SK-N-SH treated with all-trans-retinoic acid at 6 μM for 48 hours (cell line): ENCODE measurements at regions not wholly inside any gene's neighbourhood (a gene's known extent, or its start where the extent isn't known, plus 50 kb on each side); places are given as distances from the start of the nearest gene placed in this dataset.

ENCODE experiments used
- ATAC-seq: fragments of 200-7000 bp; cut with Tn5 transposase; 3 replicates; pipeline ENCODE4 v1.9.1; 2020; ENCODE audit warnings: mild to moderate bottlenecking, moderate library complexity
- ARNTL ChIP-seq: fragments of 450-650 bp; formaldehyde crosslinking; IDR thresholded peaks from 2 replicates; pipeline ENCODE4 v1.5.0; 2020; ENCODE audit warnings: low read depth, mild to moderate bottlenecking, moderate library complexity, borderline replicate concordance
- BACH2 ChIP-seq: fragments of 250-450 bp; sonication (Bioruptor Pico); IDR thresholded peaks from 2 replicates; pipeline ENCODE4 v1.9.0; 2021; ENCODE audit warnings: mild to moderate bottlenecking, borderline replicate concordance
- CREB5 ChIP-seq: fragments of 250-450 bp; sonication (Bioruptor Pico); IDR thresholded peaks from 2 replicates; pipeline ENCODE4 v1.5.1; 2020; ENCODE audit warnings: low read depth, mild to moderate bottlenecking, moderate library complexity
- CSRNP3 ChIP-seq: fragments of 250-450 bp; sonication (Bioruptor Pico); IDR thresholded peaks from 2 replicates; pipeline ENCODE4 v1.5.1; 2021; ENCODE audit warnings: mild to moderate bottlenecking, moderate library complexity
- ESRRG ChIP-seq: fragments of 250-450 bp; sonication (Bioruptor Pico); IDR thresholded peaks from 2 replicates; pipeline ENCODE4 v1.6.1; 2021; ENCODE audit warnings: mild to moderate bottlenecking
- GLIS3 ChIP-seq: fragments of 250-450 bp; sonication (Bioruptor Pico); IDR thresholded peaks from 2 replicates; pipeline ENCODE4 v1.5.0; 2020; ENCODE audit warnings: mild to moderate bottlenecking, moderate library complexity
- ISL1 ChIP-seq: fragments of 250-450 bp; sonication (Bioruptor Pico); IDR thresholded peaks from 2 replicates; pipeline ENCODE4 v2.1.2; 2022; ENCODE audit warnings: mild to moderate bottlenecking, moderate library complexity
- OSR1 ChIP-seq: fragments of 250-450 bp; sonication (Bioruptor Pico); IDR thresholded peaks from 2 replicates; pipeline ENCODE4 v1.8.0; 2022; ENCODE audit warnings: moderate library complexity, mild to moderate bottlenecking, inconsistent platforms
- POU6F1 ChIP-seq: fragments of 250-450 bp; sonication (Bioruptor Pico); IDR thresholded peaks from 2 replicates; pipeline ENCODE4 v1.8.0; 2021; ENCODE audit warnings: low read depth, mild to moderate bottlenecking, moderate library complexity, borderline replicate concordance
- PPARA ChIP-seq: fragments of 250-450 bp; sonication (Bioruptor Pico); IDR thresholded peaks from 2 replicates; pipeline ENCODE4 v1.5.0; 2020; ENCODE audit warnings: mild to moderate bottlenecking, borderline replicate concordance
- SNAI2 ChIP-seq: fragments of 250-450 bp; sonication (Bioruptor Pico); IDR thresholded peaks from 2 replicates; pipeline ENCODE4 v1.5.0; 2020; ENCODE audit warnings: mild to moderate bottlenecking, moderate library complexity
- TCF4 ChIP-seq: fragments of 250-450 bp; sonication (Bioruptor Pico); IDR thresholded peaks from 2 replicates; pipeline ENCODE4 v1.8.0; 2021; ENCODE audit warnings: mild to moderate bottlenecking, moderate library complexity, borderline replicate concordance
- TOX ChIP-seq: fragments of 250-450 bp; sonication (Bioruptor Pico); IDR thresholded peaks from 2 replicates; pipeline ENCODE4 v1.8.0; 2021; ENCODE audit warnings: mild to moderate bottlenecking, moderate library complexity, borderline replicate concordance
- ZFP3 ChIP-seq: fragments of 250-450 bp; sonication (Bioruptor Pico); IDR thresholded peaks from 2 replicates; pipeline ENCODE4 v1.5.0; 2020; ENCODE audit warnings: mild to moderate bottlenecking, moderate library complexity
- ZNF565 ChIP-seq: fragments of 450-650 bp; formaldehyde crosslinking; conservative IDR thresholded peaks from 2 replicates; pipeline ENCODE4 v1.5.0; 2020; ENCODE audit warnings: low read depth, mild to moderate bottlenecking, moderate library complexity
- ZNF70 ChIP-seq: fragments of 450-650 bp; formaldehyde crosslinking; IDR thresholded peaks from 2 replicates; pipeline ENCODE4 v1.5.0; 2020; ENCODE audit warnings: mild to moderate bottlenecking, moderate library complexity
- ZNF8 ChIP-seq: fragments of 450-650 bp; formaldehyde crosslinking; IDR thresholded peaks from 2 replicates; pipeline ENCODE4 v1.5.0; 2020; ENCODE audit warnings: mild to moderate bottlenecking, moderate library complexity
- TF ChIP-seq, protein P1 (sequence below): fragments of 250-450 bp; sonication (Bioruptor Pico); IDR thresholded peaks from 2 replicates; pipeline ENCODE4 v1.8.0; 2020; ENCODE audit warnings: mild to moderate bottlenecking, moderate library complexity, borderline replicate concordance
- TF ChIP-seq, protein P2 (sequence below): fragments of 250-450 bp; sonication (Bioruptor Pico); IDR thresholded peaks from 2 replicates; pipeline ENCODE4 v1.5.0; 2020; ENCODE audit warnings: mild to moderate bottlenecking, moderate library complexity

GRCh38 chr14:25220514-25220913 is 170.6 kb upstream of the STXBP6 start:
- ATAC-seq = no peak
- TF ChIP-seq TCF4 (CRISPR knock-in tag) (no peak), SNAI2 (CRISPR knock-in tag) (no peak), ZNF70 (CRISPR knock-in tag) (no peak), ESRRG (CRISPR knock-in tag) (no peak), ARNTL (CRISPR knock-in tag) (no peak)
- TF ChIP-seq, protein P1, sequence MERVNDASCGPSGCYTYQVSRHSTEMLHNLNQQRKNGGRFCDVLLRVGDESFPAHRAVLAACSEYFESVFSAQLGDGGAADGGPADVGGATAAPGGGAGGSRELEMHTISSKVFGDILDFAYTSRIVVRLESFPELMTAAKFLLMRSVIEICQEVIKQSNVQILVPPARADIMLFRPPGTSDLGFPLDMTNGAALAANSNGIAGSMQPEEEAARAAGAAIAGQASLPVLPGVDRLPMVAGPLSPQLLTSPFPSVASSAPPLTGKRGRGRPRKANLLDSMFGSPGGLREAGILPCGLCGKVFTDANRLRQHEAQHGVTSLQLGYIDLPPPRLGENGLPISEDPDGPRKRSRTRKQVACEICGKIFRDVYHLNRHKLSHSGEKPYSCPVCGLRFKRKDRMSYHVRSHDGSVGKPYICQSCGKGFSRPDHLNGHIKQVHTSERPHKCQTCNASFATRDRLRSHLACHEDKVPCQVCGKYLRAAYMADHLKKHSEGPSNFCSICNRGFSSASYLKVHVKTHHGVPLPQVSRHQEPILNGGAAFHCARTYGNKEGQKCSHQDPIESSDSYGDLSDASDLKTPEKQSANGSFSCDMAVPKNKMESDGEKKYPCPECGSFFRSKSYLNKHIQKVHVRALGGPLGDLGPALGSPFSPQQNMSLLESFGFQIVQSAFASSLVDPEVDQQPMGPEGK (CRISPR knock-in tag) = no peak

GRCh38 chr14:25215607-25216006 is 165.7 kb upstream of the STXBP6 start:
- ATAC-seq = no peak
- no peak for TF ChIP-seq CREB5 (CRISPR knock-in tag)
- no peak for TF ChIP-seq ZFP3 (CRISPR knock-in tag)
- TF ChIP-seq ZNF565 = no peak
- TF ChIP-seq TOX (CRISPR knock-in tag) = no peak
- no peak for TF ChIP-seq OSR1 (CRISPR knock-in tag)
- TF ChIP-seq ZNF8 = no peak
- no peak for TF ChIP-seq POU6F1 (CRISPR knock-in tag)
- TF ChIP-seq ARNTL (CRISPR knock-in tag) = no peak
- TF ChIP-seq, protein P2, sequence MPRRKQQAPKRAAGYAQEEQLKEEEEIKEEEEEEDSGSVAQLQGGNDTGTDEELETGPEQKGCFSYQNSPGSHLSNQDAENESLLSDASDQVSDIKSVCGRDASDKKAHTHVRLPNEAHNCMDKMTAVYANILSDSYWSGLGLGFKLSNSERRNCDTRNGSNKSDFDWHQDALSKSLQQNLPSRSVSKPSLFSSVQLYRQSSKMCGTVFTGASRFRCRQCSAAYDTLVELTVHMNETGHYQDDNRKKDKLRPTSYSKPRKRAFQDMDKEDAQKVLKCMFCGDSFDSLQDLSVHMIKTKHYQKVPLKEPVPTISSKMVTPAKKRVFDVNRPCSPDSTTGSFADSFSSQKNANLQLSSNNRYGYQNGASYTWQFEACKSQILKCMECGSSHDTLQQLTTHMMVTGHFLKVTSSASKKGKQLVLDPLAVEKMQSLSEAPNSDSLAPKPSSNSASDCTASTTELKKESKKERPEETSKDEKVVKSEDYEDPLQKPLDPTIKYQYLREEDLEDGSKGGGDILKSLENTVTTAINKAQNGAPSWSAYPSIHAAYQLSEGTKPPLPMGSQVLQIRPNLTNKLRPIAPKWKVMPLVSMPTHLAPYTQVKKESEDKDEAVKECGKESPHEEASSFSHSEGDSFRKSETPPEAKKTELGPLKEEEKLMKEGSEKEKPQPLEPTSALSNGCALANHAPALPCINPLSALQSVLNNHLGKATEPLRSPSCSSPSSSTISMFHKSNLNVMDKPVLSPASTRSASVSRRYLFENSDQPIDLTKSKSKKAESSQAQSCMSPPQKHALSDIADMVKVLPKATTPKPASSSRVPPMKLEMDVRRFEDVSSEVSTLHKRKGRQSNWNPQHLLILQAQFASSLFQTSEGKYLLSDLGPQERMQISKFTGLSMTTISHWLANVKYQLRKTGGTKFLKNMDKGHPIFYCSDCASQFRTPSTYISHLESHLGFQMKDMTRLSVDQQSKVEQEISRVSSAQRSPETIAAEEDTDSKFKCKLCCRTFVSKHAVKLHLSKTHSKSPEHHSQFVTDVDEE (CRISPR knock-in tag) = no peak
- no peak for TF ChIP-seq TCF4 (CRISPR knock-in tag)
- TF ChIP-seq GLIS3 = no peak
- TF ChIP-seq CSRNP3 (CRISPR knock-in tag) = no peak

- no peak for ATAC-seq
- no peak for TF ChIP-seq ZNF565
- TF ChIP-seq ARNTL (CRISPR knock-in tag) = no peak
- no peak for TF ChIP-seq ISL1
- no peak for TF ChIP-seq ZNF70 (CRISPR knock-in tag)
- TF ChIP-seq SNAI2 (CRISPR knock-in tag) = no peak
- no peak for TF ChIP-seq BACH2
Measured at GRCh38 chr14:25197885-25198284, 147.9 kb upstream of the STXBP6 start.

DNA sequence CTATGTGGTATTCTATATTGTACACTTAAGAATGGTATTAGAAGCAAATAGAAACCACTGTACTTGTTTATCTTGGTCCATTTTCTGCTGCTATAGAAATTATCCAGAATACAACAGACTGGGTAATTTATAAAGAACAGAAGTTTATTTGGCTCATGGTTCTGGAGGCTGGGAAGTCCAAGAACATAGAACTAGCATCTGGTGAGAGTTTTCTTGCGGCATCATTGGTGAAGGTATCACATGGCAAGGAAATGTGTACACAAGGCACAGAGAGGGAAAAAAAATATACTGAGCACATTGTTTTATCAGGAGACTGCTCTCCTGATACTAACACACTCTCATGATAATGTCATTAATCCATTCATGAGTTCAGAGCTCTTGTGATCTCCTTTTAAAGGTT is 130.3 kb upstream of the STXBP6 start:
- no peak for ATAC-seq
- TF ChIP-seq ESRRG (CRISPR knock-in tag) = no peak
- no peak for TF ChIP-seq GLIS3
- no peak for TF ChIP-seq ISL1
- no peak for TF ChIP-seq BACH2
- no peak for TF ChIP-seq CSRNP3 (CRISPR knock-in tag)
- no peak for TF ChIP-seq OSR1 (CRISPR knock-in tag)
- TF ChIP-seq CREB5 (CRISPR knock-in tag) = no peak
- TF ChIP-seq, protein P1 (CRISPR knock-in tag) = no peak
- TF ChIP-seq PPARA = no peak
- TF ChIP-seq TCF4 (CRISPR knock-in tag) = no peak
- TF ChIP-seq SNAI2 (CRISPR knock-in tag) = no peak
- TF ChIP-seq ZNF565 = no peak
